ENCODE measurements at regions not wholly inside any gene's neighbourhood (a gene's known extent, or its start where the extent isn't known, plus 50 kb on each side); places are given as distances from the start of the nearest gene placed in this dataset.
"Not testable (repeated sequence)": the region's sequence is repeated elsewhere in the genome, so short reads cannot be mapped to it uniquely, and the experiment has no call there.

DNA sequence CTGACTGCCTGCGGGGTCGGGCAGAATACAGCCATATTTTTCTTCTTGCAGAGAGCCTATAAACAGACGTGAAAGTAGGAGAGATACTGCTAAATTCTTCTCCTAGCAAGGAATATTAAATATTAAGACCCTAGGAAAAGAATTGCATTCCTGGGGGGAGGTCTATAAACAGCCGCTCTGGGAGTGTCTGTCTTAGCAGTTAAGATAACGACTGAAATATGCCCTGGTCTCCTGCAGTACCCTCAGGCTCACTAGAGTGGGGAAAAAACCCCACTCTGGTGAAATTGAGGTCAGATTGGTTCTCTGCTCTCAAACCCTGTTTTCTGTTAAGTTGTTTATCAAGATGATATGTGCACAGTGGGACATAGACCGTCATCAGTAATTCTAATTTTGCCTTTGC is 85.3 kb upstream of the IMPG1 start:
- TF ChIP-seq, protein P1, sequence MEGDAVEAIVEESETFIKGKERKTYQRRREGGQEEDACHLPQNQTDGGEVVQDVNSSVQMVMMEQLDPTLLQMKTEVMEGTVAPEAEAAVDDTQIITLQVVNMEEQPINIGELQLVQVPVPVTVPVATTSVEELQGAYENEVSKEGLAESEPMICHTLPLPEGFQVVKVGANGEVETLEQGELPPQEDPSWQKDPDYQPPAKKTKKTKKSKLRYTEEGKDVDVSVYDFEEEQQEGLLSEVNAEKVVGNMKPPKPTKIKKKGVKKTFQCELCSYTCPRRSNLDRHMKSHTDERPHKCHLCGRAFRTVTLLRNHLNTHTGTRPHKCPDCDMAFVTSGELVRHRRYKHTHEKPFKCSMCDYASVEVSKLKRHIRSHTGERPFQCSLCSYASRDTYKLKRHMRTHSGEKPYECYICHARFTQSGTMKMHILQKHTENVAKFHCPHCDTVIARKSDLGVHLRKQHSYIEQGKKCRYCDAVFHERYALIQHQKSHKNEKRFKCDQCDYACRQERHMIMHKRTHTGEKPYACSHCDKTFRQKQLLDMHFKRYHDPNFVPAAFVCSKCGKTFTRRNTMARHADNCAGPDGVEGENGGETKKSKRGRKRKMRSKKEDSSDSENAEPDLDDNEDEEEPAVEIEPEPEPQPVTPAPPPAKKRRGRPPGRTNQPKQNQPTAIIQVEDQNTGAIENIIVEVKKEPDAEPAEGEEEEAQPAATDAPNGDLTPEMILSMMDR (IDR thresholded peaks at IDR 0.05): not testable (repeated sequence)
- not testable (repeated sequence) for TF ChIP-seq POLR2A (IDR thresholded peaks at IDR 0.05)

Measured in adrenal gland (tissue), 5 donors.